HG02938 (cell line): ENCODE measurements at regions not wholly inside any gene's neighbourhood (a gene's known extent, or its start where the extent isn't known, plus 50 kb on each side); places are given as distances from the start of the nearest gene placed in this dataset.
"Not testable (repeated sequence)": the region's sequence is repeated elsewhere in the genome, so short reads cannot be mapped to it uniquely, and the experiment has no call there.

Experiments
- ATAC-seq: cut with Tn5 transposase; IDR thresholded peaks from one replicate; pipeline ENCODE4 v1.9.1; 2021; ENCODE audit warnings: mild to moderate bottlenecking, moderate library complexity; ENCODE audit not compliant: unreplicated experiment

- no peak for ATAC-seq
Observed at GRCh38 chr13:55777612-55778011, 1363.1 kb upstream of the PRR20A start.

- ATAC-seq = no peak
Observed at GRCh38 chr13:55783841-55784240, 1356.9 kb upstream of the PRR20A start.

- no peak for ATAC-seq
Observed at GRCh38 chr13:55788548-55788947, 1352.2 kb upstream of the PRR20A start.

DNA sequence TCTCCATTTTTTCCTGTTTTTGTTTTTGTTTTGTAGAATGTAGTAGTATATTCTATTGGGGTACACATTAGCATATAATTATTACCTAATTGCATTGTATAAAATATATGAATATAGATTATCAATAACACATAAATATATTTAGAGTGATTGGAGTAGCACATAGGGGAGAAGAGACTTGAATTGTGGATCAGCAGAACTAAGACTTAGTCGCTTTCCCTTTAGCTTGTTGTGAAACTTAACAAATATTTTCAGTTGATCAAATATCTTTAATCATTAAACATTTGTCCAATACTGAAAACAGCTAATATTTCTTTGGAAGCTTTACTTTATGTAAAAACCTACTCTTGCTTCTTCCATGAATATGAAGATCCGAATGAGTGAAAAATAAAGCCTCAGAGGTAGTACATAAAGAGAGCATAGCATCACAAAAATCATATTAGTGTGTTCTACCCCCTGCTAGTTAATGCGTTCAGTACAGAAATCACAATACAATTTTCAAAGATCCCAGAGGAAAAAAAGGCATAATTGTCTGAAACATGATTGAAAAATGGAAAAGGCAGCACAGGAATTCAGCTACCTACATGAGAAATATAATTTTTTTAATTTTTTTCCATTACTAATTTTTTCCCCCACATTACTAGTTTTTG is 1348.0 kb upstream of the PRR20A start:
- no peak for ATAC-seq

DNA sequence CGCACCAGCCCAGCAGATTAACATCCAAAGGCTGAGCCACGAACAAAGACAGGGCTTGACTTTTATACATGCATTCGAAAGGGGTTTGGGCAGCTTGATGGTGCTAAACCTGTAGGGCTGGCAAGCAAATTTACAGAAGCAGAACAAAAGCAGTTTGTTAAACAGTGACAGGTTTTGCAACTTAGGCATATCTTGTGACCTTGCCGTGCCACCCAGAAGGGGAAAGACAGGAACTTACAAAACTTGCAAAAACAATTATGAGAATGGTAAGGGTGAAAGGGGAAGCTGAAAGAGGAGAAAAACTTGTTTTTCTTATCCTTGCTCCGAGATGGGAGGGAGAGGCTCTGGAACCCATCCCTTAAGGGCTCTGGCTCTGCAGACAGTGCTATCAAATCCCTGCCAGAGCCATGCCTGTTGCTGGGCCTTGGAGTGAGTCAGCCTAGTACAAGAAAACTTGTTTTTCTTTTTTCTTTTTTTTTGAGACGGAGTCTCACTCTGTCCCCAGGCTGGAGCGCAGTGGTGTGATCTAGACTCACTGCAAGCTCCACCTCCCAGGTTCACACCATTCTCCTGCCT is 1325.2 kb upstream of the PRR20A start:
- no peak for ATAC-seq

DNA sequence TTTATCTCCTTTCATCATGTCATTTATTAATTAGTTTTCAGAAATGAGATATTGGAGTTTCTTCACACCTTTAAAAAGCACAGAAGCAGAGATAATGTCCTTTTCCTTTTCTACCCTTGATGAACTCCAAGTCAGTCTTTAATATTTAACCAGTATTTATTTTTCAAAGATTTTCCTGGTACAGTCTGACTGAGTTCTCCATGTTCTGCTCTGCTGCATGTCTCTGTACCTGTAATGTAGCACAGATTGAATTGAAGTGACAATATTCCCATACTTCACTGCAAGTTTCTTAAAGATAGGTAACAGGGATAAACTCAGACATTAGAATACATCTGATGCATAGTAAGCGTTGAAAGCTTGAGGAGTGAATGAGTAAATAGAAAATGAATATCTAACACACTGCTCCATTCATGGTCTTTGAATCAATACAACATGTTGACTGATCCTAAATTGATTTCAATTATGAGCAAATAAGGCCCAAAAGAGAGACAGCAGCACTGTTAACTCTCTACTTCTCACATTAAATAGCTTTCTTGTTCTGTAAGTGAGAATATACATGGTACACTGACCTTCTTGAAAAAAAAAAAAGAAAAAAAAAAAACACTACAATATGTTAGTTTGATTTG is 1323.6 kb upstream of the PRR20A start:
- ATAC-seq = no peak

- ATAC-seq = no peak
Observed at GRCh38 chr13:55820817-55821216, 1319.9 kb upstream of the PRR20A start.

DNA sequence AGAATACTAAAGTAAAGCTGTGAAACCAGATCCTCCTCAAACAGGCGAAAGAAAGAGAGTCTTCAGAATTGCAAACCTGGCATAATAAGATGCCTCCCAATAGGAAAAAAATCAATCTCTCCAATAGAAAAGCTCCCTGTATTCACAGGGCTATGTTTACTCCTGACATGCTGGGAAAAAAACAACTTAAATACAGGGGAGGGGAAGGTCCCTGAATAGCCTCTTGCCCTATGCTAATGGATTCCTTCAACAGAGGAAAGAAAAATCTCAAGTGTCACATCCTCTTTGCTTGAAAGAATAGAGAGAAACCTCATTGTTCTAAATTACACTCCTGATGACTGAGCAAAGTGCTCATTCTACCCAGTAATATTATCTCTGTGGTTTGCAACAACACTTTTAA is 1271.1 kb upstream of the PRR20A start:
- no peak for ATAC-seq

- no peak for ATAC-seq
Observed at GRCh38 chr13:55887561-55887960, 1253.2 kb upstream of the PRR20A start.

GRCh38 chr13:55893540-55893939 is 1247.2 kb upstream of the PRR20A start:
- ATAC-seq = no peak

GRCh38 chr13:55937180-55937579 is 1203.5 kb upstream of the PRR20A start:
- no peak for ATAC-seq

DNA sequence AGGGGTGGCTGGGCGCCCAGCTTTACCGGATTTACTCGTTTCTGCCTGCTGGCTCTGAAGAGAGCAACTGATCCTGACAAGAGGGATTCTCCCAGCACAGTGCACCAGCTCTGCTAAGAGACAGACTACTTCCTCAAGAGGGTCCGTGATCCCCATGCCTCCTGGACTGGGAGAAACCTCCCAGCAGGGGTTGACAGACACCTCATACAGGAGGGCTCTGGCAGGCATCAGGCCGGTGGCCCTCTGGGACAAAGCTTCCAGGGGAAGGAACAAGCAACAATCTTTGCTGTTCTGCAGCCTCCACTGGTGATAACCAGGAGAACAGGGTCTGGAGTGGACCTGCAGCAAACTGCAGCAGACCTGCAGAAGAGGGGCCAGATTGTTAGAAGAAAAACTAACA is 1192.5 kb upstream of the PRR20A start:
- no peak for ATAC-seq

- ATAC-seq = no peak
Observed at GRCh38 chr13:55963934-55964333, 1176.8 kb upstream of the PRR20A start.

- no peak for ATAC-seq
Observed at GRCh38 chr13:55967055-55967454, 1173.7 kb upstream of the PRR20A start.

- ATAC-seq = no peak
Observed at GRCh38 chr13:55977436-55977835, 1163.3 kb upstream of the PRR20A start.

DNA sequence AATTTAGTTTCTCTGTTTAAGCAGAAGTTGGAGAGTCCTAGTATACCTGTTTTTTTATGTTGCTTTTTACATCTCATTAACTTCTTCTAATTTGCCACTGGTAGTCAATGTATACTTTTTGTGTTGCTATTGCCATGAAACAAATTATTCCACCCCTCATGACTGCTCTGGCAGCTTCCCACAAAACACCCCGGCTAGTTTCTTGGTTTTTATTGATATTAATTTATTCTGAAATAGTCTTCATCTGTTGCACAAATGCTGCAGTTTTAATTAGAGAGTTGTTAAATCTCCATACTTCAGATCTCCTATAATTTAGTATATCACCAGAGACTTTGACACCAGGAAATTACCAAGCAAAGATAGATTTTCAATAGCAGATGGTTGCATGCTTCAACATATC is 1159.3 kb upstream of the PRR20A start:
- ATAC-seq = no peak

DNA sequence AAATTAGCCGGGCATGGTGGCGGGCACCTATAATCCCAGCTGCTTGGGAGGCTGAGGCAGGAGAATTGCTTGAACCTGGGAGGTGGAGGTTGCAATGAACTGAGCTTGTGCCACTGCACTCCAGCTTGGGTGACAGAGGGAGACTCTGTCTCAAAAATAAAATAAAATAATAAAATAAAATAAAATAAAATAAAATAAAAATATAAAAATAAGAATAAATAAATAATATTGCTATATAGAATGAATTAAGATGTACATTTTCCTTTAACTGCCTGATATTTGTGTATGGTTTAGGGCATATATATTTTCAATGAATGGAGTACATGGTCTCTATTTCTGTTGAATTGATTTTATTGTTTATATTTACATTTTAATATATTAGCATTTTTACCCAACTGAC is 1156.7 kb upstream of the PRR20A start:
- ATAC-seq = not testable (repeated sequence)

DNA sequence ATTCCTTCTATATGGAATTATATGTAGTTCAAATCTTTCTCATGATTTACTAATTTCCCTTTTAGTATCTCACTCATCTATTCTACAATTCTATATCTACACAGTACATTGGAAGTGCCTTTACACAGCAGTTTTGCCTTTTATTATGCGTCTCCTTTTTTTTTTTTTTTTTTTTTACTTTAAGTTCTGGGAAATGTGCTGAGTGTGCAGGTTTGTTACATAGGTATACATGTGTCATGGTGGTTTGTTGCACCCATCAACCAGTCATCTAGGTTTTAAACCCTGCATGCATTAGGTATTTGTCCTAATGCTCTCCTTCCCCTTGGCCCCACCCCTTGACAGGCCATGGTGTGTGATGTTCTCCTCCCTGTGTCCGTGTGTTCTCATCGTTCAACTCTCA is 1150.1 kb upstream of the PRR20A start:
- no peak for ATAC-seq

DNA sequence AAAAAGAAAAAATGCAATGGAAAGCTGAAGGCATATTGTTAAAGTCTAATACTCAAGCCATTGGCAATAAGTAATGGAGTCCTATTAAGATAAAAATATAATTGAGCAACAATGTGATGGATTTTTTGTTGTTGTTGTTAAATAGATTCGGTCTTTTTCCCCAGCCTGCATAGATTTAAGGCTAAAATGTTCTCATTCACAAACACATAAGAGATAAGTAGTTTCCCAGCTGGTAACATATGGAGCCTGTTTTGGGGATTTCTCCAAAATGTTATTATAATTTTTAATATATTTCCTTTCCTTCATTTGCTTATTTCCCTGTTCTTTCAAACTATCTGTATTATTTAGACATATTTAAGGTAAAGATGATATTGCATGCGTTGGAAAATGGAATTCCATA is 1149.1 kb upstream of the PRR20A start:
- no peak for ATAC-seq

DNA sequence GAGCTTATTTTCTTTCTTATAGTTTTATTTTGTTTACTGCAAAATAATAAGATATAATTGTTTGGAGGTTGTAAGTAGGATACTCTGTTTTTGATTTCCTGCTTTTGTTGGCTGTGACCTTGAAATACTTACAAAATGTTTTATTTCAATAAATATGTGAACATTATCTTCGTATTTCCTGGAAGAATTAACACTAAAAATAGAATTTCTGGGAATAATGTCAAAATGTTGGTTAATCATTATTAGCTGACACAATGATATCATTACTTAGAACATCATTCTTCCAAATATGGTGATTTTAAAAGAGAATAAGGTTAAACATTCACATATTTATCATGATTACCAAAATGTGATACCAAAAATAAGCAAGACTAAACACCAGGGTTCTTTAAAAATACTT is 1148.6 kb upstream of the PRR20A start:
- ATAC-seq = no peak

DNA sequence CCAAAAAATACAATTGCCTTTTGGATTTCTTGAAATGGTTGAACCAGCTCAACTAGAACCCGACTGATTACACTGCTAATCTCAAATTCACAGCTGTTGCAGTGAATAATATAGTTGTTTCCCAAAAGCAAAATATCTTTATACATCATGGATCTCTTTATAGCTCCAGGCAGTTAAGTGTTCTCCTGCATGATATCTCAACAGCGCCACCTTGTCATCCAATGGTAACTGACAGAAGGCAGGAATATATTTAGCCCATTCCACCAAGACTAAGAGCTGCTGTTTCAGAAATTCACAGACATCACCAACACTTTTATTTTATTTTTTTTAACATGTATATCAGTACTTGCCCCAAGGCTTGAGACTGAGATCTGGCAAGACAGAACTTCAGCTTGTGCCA is 1141.0 kb upstream of the PRR20A start:
- no peak for ATAC-seq

DNA sequence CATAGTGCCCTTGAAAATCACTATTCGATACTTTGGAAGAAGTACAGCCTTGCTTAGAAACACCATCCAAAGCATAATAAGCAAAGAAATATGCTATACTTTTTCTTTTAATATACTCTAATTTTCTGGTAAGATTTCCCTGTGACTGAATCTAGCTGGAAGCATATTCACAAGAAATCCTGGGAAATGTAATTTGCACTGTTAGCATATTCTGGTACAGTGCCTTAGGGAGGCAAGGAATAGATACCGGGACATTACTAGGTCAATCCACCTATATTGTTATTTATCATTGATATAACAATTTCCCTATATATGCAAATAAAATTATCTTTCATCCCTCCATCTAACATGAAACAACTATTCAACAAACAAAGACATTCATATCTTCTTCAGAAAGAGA is 1131.3 kb upstream of the PRR20A start:
- ATAC-seq = no peak

GRCh38 chr13:56012644-56013043 is 1128.1 kb upstream of the PRR20A start:
- no peak for ATAC-seq
